Motor neuron (in vitro differentiated cells): ENCODE measurements at regions not wholly inside any gene's neighbourhood (a gene's known extent, or its start where the extent isn't known, plus 50 kb on each side); places are given as distances from the start of the nearest gene placed in this dataset.

Experiments used
- ATAC-seq, 8 experiments: fragments of 200-7000 bp; cut with Tn5 transposase; replicated peaks in 6 of 8; 2 replicates each; pipeline ENCODE4 v1.8.0; 2021; ENCODE audit warnings: mild to moderate bottlenecking in 8 of 8, moderate library complexity in 8 of 8
- H3K27ac ChIP-seq, 2 donors: fragments of 250-450 bp; sonication (Bioruptor Pico); 2 replicates each; pipeline ENCODE4 v1.9.0; 2021; ENCODE audit warnings: antibody characterized with exemption in 2 of 2, mild to moderate bottlenecking in 2 of 2, moderate library complexity in 1 of 2
- H3K4me1 ChIP-seq, 2 donors: fragments of 250-450 bp; sonication (Bioruptor Pico); replicated peaks in 1 of 2; 2 replicates each; pipeline ENCODE4 v1.6.1; 2021; ENCODE audit warnings: antibody characterized with exemption in 2 of 2, mild to moderate bottlenecking in 2 of 2, moderate library complexity in 1 of 2
- H3K4me3 ChIP-seq, 5 donors: fragments of 250-450 bp; sonication (Bioruptor Pico); 2 replicates each; pipeline ENCODE4 v1.9.0; 2021; ENCODE audit warnings: antibody characterized with exemption in 5 of 5, mild to moderate bottlenecking in 5 of 5, moderate library complexity in 4 of 5
- whole genome bisulfite sequencing, 10 experiments: fragments of 450-650 bp; shearing (Covaris generic); methylation state at CpG; one replicate each; pipeline ENCODE4 v1.0.0; 2022; 5-methylcytosine and 5-hydroxymethylcytosine counted together
- in situ Hi-C, 9 experiments: fragments of 400-800 bp; cut with MboI; loops; one replicate each; pipeline ENCODE4 v1.15.0; 2021; ENCODE audit warnings: low sequenced_read_pairs in 9 of 9, low pct_unique_long_range_greater_than_20kb in 2 of 9; ENCODE audit not compliant: unreplicated experiment in 9 of 9

GRCh38 chr12:24386836-24387235, 437.4 kb upstream of the SOX5 start:
- WGBS, 10 experiments, result 13 to 100% (median 88%) methylated on average over 2 to 3 of the region's 3 CpGs; no CpG with 5 or more reads in 2 of the 10 experiments

GRCh38 chr12:24381790-24382189, 432.3 kb upstream of the SOX5 start:
- H3K27ac ChIP-seq, result no peak overlapping the region
- in situ Hi-C loops, result no loop called here
- no peak overlapping the region for H3K4me3 ChIP-seq
- H3K4me1 ChIP-seq, result peaks cover 16 to 28% of the 10 kb centered on the region in 2 donors
- WGBS, 10 experiments, result 11 to 100% (median 80%) methylated on average over 1 to 3 of the region's 3 CpGs; no CpG with 5 or more reads in 1 of the 10 experiments
- ATAC-seq, result no peak

More at GRCh38 chr12:24386836-24387235, 437.4 kb upstream of the SOX5 start:
- in situ Hi-C loops, result no loop called here
- no peak overlapping the region for H3K4me3 ChIP-seq
- no peaks in the 10 kb centered on the region for H3K4me1 ChIP-seq
- no peak overlapping the region for H3K27ac ChIP-seq
- no peak for ATAC-seq

GRCh38 chr12:24379861-24380521, 430.5 kb upstream of the SOX5 start:
- H3K4me1 ChIP-seq, result peaks cover 16 to 28% of the 10 kb centered on the region in 2 donors
- in situ Hi-C loops, result no loop called here
- no peak overlapping the region for H3K4me3 ChIP-seq
- ATAC-seq, result peak; percentile 46 to 67 (median 59)
- peak overlapping the region in 1 of 2 donors; percentile 19 for H3K27ac ChIP-seq
- 0 to 60% (median 38%) methylated on average over 1 to 5 of the region's 5 CpGs for WGBS, 10 experiments

GRCh38 chr12:24379433-24379832, 430.0 kb upstream of the SOX5 start:
- in situ Hi-C loops, result no loop called here
- peak overlapping the region in 1 of 2 donors; percentile 19 for H3K27ac ChIP-seq
- ATAC-seq, result no peak

GRCh38 chr12:24378548-24379407, 429.3 kb upstream of the SOX5 start:
- peak; percentile 69 to 95 (median 92) for ATAC-seq
- peak overlapping the region in 1 of 5 donors; percentile 12 for H3K4me3 ChIP-seq
- in situ Hi-C loops, result no loop called here
- H3K27ac ChIP-seq, result peak overlapping the region in 1 of 2 donors; percentile 19
- WGBS, 10 experiments, result 0 to 70% (median 54%) methylated on average over 3 to 8 of the region's 10 CpGs
- peaks cover 16 to 28% of the 10 kb centered on the region in 2 donors for H3K4me1 ChIP-seq

More at GRCh38 chr12:24379433-24379832, 430.0 kb upstream of the SOX5 start:
- Histone ChIP-seq H3K4me1 (peaks cover 16 to 28% of the 10 kb centered on the region in 2 donors), H3K4me3 (no peak overlapping the region)
- 14 to 57% (median 24%) methylated on average over 2 to 3 of the region's 3 CpGs; no CpG with 5 or more reads in 1 of the 10 experiments for WGBS, 10 experiments

GRCh38 chr12:24374452-24374851, 425.0 kb upstream of the SOX5 start:
- Histone ChIP-seq H3K4me1 (peaks cover 7 to 18% of the 10 kb centered on the region in 2 donors), H3K4me3 (no peak overlapping the region), H3K27ac (no peak overlapping the region)
- ATAC-seq, result no peak
- in situ Hi-C loops, result no loop called here

GRCh38 chr12:24373004-24373403, 423.5 kb upstream of the SOX5 start:
- Histone ChIP-seq H3K4me1 (peaks cover 0 to 5% of the 10 kb centered on the region in 2 donors), H3K27ac (no peak overlapping the region), H3K4me3 (no peak overlapping the region)
- WGBS, 10 experiments, result 50 to 100% (median 97%) methylated on average over 1 to 3 of the region's 3 CpGs; no CpG with 5 or more reads in 1 of the 10 experiments
- in situ Hi-C loops, result no loop called here
- no peak for ATAC-seq

GRCh38 chr12:24366514-24366913, 417.0 kb upstream of the SOX5 start:
- ATAC-seq, result peak in 1 of 8 experiments; percentile 13
- in situ Hi-C loops, result no loop called here
- Histone ChIP-seq H3K4me1 (peaks cover 10 to 20% of the 10 kb centered on the region in 2 donors), H3K4me3 (no peak overlapping the region), H3K27ac (no peak overlapping the region)
- WGBS, 10 experiments, result 25 to 100% (median 85%) methylated on average over 1 of the region's 1 CpG; no CpG with 5 or more reads in 2 of the 10 experiments

- 0 to 89% (median 81%) methylated on average over 1 to 2 of the region's 2 CpGs; no CpG with 5 or more reads in 2 of the 10 experiments for WGBS, 10 experiments
- no peak for ATAC-seq
- in situ Hi-C loops, result no loop called here
- Histone ChIP-seq H3K4me1 (peaks cover 26 to 35% of the 10 kb centered on the region in 2 donors), H3K27ac (no peak overlapping the region), H3K4me3 (no peak overlapping the region)
Observed at GRCh38 chr12:24364921-24365320, 415.5 kb upstream of the SOX5 start.

GRCh38 chr12:24363177-24363754, 413.8 kb upstream of the SOX5 start:
- no peak overlapping the region for H3K27ac ChIP-seq
- no peak overlapping the region for H3K4me3 ChIP-seq
- H3K4me1 ChIP-seq, result peaks cover 29 to 43% of the 10 kb centered on the region in 2 donors
- in situ Hi-C loops, result no loop called here
- no peak for ATAC-seq
- WGBS, 10 experiments, result 25 to 100% (median 88%) methylated on average over 2 to 3 of the region's 3 CpGs

- 27 to 100% (median 75%) methylated on average over 3 to 6 of the region's 6 CpGs; no CpG with 5 or more reads in 2 of the 10 experiments for WGBS, 10 experiments
Observed at GRCh38 chr12:24361877-24362580, 412.6 kb upstream of the SOX5 start.

GRCh38 chr12:24360907-24361306, 411.4 kb upstream of the SOX5 start:
- WGBS, 10 experiments, result 0 to 67% (median 42%) methylated on average over 1 to 5 of the region's 5 CpGs
- peaks cover 41 to 45% of the 10 kb centered on the region in 2 donors for H3K4me1 ChIP-seq
- no peak overlapping the region for H3K27ac ChIP-seq
- peak in 7 of 8 experiments; percentile 36 to 83 (median 79) for ATAC-seq
- H3K4me3 ChIP-seq, result no peak overlapping the region
- in situ Hi-C loops, result no loop called here

More at GRCh38 chr12:24361877-24362580, 412.6 kb upstream of the SOX5 start:
- no peak overlapping the region for H3K4me3 ChIP-seq
- no peak overlapping the region for H3K27ac ChIP-seq
- H3K4me1 ChIP-seq, result peaks cover 31 to 42% of the 10 kb centered on the region in 2 donors
- in situ Hi-C loops, result no loop called here
- peak in 4 of 8 experiments; percentile 23 to 96 (median 92) for ATAC-seq
